HG03045 (cell line): ENCODE measurements at regions not wholly inside any gene's neighbourhood (a gene's known extent, or its start where the extent isn't known, plus 50 kb on each side); places are given as distances from the start of the nearest gene placed in this dataset.
"Not testable (repeated sequence)": the region's sequence is repeated elsewhere in the genome, so short reads cannot be mapped to it uniquely, and the experiment has no call there.

Source experiments
- ATAC-seq: cut with Tn5 transposase; IDR thresholded peaks from one replicate; pipeline ENCODE4 v1.9.1; 2021; ENCODE audit warnings: mild to moderate bottlenecking, moderate library complexity; ENCODE audit not compliant: unreplicated experiment

DNA sequence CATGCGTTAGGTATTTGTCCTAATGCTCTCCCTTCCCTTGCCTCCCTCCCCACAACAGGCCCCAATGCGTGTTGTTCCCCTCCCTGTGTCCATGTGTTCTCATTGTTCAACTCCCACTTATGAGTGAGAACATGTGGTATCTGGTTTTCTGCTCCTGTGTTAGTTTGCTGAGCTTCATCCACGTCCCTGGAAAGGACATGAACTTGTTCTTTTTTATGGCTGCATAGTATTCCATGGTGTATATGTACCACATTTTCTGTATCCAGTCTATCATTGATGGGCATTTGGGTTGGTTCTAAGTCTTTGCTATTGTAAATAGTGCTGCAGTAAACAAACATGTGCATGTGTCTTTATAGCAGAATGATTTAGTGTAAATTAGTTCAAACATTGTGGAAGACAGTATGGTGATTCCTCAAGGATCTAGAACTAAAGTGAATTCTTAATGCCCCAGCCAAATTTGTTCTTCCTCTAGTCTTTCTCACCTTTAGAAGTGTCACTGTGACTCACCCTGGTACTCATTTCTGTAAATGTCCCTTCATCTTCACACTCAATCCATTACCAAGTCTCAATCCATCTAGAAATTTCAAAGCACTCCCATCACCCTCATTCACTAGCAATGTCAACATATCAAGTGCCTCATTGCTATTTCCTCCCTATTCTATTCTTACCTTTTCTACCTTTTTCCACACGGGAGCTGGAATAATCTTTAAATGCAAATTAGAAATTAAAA, 123.9 kb downstream of the MREG start:
- not testable (repeated sequence) for ATAC-seq

DNA sequence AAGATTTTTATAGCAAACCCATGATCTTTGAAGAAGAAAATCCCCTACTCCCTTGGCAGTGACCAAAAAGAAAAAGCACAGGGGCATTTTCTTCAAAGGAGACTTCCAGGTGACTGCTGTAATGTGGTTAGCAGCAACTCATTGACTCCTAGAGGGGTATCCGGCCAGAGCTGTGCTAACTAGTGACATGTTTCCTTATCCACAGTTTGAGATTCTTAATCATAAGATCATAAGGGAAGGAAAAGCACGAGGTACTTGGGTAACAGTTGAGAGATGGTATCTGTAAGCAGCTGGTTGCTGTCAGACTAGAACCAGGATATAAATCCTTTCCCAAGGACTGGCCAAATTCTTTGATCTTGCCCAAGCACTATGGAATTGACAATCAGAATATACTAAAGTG, 124.7 kb downstream of the MREG start:
- no peak for ATAC-seq

DNA sequence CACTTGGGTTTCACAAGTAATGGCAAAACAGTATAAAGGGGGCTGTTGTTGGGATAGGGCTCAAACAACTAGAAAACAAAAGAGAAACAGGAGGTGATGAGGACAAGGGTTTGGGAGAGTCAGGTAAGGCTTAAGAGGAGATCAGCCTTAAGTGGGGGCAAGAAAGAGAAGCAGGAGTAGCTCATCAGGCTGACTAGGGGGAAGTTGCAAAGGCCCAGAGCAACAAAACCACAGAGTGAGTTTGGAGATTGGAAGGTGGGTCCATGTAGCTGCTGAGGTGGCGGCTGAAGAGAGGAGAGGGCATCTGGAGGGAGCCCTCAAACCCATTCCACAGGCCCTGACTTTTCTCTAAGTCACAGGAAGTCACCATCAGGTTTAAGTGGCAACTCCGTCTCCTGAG, 126.0 kb downstream of the MREG start:
- no peak for ATAC-seq

DNA sequence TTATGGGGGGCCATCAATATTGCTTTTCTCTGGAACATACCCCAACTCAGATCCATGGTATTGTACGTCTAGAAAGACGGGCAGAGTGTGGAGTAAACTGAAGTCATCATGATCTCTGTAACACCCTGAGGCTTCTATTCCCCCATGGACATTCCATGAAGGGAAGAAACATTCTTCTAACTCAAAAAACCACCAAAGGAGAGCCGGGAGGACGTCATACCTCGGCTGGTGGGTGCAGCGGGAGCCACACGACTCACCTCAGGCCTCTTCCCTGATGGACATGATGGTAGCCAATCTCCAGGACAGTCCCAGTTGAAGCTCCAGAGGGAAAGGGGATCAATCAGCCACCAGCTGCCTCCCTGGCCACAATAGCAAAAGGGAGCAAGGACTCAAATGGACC, 127.3 kb downstream of the MREG start:
- ATAC-seq: no peak

DNA sequence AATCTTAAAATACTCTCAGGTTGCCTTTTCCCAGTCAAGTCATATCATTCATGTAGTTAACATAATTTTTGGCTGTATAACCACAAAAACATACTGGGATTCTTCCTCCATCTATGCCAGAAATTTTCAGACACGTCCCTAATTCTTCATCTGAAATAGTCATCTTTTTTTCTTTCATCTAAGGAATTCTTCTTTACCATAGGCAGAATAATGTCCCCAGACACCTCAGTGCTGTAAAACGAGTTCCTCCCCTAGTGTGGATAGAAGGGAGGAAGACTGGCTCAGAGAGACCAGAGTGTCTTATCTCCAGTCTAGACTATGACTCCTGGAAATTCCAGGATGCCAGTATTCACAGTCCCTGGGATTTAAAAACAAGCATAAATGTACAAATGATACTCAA, 127.8 kb downstream of the MREG start:
- no peak for ATAC-seq

DNA sequence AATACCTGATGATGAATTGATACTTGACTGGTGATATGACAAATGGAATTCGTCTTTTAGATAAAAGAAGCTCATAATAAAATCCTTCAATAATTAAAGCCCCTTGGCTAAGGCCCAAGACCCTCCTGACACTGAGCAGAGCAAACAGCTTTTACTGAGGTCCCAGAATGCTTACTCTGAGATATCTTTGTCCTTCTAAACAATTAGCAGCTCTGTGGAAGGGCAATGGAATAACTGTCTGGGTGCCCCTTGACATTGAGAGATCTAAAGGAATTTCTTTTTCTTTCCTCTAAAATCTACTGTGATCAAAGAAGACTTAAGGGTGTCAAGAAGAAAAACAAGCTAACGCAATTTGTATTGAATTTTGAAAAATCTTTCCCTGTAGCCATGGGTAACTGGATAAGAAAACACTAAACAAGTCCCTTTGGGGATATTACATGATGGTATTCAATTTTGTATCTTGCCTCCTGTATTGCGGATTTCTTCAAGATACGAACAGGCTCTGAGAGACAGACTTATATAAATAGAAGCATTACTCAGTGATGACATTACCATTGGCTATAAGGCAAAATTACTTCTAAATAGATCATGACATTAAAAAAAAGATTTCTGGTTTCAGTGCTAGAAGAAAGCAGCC, 128.8 kb downstream of the MREG start:
- no peak for ATAC-seq

DNA sequence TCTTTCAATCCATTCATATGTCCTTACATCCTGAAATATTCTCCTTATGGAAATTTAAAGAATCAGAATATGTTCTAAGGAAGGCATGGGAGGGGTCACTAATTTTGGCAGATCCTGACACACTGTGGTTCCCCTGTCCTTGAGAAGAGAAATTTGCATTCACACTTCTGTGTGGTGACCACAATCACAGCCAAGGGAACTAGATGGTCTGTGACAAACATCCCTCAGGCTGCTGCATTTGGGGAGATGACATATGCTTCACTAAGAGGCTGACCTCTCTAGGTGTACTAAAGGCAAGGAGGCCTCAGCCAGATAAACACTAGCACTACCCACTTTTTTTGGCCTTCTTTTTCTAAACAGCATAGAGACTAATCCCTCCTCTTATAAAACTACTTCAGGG, 129.6 kb downstream of the MREG start:
- ATAC-seq: peak; percentile 55

DNA sequence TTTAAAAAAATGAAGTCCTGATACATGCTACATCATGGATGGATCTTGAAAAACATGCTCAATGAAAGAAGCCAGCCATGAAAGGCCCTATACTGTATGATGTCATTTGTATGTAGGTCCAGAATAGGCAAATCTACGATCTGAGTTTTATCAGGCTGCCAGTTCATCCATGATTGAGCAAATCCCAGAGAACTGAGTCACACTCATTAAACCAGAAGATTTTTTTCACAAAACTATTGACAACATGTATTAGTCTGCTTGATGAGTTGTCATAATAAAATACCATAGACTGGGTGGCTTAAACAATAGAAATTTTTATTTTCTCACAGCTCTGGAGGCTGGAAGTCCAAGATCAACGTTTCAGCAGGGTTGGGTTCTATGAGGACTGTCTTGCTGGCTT, 130.7 kb downstream of the MREG start:
- no peak for ATAC-seq

DNA sequence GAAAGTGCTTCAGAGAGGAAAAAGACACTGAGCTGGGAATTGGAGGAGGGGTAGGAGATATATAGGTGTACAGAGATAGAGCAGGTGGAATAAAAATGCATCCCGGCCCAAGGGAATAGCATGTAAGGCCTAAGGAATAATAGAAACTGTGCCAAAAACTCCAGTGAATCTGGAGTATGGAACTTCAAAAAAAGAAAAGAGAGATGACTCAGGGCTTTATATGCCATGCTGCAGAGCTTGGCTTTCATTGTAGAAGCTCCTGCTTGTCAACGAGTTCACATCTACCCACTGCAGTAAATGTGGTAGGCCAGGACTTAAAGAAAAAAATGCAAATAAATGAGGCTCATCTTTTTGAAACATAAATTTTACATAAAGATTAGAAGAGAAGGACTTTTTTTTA, 131.8 kb downstream of the MREG start:
- no peak for ATAC-seq

DNA sequence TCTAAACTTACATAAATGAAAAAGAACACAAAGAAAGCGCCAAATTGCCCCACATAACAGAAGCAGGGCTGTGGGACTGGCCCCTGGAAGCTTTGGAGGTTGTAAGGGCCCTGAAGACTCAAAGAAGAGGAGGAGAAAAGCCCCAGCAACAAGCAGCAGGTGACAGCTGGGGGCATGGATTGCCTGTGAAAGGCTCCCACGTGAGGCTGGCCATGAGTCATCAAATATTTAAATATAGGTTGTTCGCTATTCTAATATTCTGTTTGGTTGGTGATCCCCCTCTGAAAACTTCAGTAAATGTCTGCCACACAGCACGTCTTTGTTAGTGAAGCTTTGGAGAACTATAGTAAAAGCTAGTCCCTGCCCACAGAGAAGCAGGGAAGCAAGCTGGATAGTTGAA, 132.4 kb downstream of the MREG start:
- ATAC-seq: peak; percentile 82

DNA sequence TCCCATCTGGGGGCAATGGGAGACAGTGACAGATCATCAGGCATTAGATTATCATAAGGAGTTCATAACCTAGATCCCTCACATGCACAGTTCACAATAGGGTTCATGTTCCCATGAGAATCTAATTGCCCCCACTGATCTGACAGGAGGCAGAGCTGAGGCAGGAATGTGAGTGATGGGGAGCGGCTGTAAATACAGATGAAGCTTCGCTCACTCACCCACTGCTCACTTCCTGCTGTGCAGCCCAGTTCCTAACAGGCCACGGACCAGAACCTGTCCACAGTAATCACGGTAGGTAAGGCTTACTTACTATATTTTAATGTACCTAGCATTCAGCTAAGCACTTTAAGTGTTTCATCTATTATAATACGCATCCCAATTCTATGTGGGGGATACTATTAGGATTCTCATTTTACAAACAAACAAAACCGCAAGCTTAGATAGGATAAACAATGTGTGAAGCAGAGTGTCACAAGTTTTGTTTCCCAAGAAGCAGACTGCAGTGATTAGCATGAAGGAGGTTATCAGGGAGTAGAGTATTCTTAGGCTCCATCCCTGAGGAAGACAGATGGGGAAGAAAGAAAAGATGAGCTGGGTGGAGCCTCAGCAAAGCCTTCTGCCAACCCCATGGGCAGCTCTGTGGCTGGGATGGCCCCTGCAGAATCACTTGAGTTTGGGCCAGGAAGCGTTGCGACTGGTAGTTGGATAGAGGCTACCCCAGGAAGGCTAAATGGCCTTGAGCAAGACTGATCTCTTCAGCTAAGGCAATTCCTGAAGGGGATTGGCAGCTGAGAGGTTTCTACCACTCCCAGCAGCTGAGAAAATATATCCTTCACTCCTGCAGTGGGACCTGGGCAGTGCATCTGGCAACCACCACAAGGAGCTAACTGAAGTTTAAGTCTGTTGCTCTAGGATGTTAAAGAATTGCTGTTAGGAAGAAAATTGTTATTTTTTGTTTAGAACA, 133.1 kb downstream of the MREG start:
- no peak for ATAC-seq

DNA sequence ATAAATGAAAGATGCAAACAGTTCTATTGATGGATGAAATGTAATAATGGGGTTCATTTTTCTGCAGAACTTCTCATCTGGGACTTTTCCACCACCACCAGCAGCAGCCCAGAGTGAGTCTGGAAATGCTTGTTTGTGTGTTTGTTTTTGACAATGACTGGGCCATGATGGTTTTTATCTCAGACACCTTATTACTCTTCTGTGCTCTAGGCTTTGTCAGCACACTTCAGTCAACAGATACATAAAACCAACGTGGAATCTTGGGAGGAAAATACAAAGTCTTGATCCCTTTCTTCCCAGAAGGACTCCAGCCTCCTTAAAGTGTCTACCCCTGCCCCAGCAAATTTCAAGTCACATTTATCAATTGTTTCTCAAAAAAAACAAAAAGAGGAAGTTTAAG, 134.0 kb downstream of the MREG start:
- ATAC-seq: no peak

DNA sequence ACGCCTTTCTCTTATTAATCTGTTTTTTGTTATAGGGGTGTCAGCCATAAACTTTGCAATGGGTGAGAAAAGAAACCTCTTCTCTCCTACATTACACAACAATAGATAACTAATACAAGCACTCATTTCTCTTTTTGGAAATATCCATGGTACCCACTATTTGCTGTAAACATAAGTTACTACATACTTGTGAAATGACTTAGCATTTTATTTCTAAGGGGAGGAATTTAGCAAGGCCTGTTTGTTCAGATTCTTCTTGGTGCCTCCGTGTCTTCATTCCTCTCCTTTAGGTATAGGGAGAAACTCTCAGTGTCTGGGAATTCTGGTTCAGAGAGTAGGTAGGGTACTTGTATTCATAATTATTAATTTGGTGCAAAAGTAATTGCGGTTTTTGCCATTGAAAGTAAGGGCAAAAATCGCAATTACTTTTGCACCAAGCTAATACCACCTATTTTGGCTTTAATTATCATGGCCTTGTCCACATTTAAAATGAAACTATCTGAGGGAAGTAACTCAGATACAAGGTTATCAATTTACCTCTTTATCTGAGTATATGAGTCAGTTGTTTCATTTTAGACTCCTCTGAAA, 134.8 kb downstream of the MREG start:
- no peak for ATAC-seq

DNA sequence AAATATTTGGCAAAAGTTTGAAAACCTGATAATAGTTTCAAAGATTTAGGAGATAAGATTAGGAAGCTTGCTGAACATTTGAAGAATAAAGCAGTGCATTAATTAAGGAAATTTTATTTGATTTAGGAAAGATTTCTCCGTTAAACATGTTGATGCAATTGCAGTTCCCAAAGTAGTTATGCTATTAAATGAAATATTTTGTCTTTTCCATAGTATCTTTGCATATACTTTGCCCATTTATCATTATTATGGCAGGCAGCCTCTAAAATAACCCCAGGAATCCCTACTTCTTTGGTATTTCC, 136.5 kb downstream of the MREG start:
- no peak for ATAC-seq

DNA sequence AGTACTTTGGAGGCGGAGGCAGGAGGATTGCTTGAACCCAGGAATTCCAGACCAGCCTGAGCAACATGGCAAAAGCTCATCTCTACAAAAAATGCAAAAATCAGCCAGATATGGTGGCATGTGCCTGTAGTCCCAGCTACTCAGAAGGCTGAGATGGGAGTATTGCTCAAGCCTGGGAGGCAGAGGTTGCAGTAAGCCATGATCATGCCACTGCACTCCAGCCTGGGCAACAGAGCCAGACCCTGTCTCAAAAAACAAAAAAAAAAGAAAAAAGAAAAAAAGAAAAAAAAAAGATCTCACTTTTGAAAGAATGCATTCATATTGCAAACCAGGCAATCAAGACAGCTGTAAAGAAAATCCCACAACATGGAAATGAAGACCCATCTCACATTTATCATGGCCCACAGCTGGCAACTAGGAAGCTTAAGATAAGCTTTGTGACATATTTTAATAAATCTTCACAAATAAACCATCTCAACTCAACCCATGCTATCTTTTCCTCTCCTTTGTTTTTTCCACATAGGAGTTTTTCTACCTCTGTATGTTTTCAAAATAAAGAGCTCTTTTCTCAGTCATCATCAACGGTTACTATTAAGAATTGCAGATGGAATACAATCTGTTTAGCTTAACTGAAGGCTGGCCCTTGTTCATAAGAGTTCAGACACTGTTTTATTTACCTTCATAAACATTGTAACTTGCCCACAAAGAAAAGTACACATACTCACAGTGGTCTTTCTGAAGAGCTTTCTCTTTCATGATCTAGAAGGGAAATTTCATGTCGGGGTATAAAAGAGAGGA, 137.0 kb downstream of the MREG start:
- ATAC-seq: no peak

DNA sequence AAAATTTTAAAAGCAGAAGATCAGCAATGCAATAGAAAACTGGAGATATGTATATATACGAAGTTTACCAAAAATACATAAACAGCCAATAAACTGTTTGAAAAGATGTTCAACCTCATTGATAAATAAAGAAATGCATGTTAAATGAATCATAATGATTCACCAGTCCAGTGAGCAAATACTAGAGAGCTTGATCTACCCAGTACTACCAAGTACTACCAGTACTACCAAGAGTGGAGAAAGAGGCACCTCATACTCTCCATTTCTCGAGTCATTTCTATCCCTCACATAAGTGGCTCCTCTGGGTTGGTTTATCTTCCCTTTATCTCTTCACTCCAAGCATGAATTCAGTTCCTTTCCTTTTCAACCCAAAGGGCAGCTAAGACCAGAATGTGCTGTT, 138.9 kb downstream of the MREG start:
- ATAC-seq: no peak

DNA sequence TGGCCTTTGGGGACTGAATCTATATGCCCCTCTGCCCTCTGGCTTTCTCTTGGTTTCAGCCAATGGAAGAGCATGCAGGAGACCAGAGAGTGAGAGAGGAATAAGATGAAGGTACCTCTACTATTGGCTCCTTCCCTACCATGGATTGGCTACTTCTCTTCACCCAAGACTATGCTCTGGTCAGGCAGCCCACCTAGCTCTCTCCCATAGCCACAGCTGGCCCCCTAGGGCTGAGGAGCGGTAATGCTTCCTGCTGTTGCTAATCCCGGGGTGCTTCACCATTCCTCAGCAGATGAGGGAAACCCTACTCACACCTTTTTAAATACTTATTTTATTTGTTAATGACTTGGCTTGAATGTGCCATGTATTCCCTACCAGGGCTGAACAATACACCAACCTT, 142.4 kb downstream of the MREG start:
- ATAC-seq: no peak

DNA sequence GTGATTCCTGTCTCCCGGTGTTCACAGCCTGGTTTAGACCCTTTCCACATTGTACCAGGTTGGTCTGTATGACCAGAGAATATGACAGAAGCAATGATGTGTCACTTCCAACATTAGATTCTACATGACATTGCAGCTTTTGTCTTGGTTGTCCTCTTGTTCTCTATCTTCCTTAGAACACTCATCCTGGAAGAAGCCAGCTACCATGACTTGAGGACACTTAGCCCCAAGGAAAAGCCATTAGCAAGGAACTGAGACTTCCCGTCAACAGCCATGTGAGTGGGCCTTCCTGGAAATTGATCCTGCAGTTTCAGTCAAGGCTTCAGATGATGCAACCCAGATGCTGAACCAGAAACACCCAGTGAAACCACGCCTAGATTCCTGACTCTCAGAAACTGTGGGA, 143.3 kb downstream of the MREG start:
- ATAC-seq: no peak

DNA sequence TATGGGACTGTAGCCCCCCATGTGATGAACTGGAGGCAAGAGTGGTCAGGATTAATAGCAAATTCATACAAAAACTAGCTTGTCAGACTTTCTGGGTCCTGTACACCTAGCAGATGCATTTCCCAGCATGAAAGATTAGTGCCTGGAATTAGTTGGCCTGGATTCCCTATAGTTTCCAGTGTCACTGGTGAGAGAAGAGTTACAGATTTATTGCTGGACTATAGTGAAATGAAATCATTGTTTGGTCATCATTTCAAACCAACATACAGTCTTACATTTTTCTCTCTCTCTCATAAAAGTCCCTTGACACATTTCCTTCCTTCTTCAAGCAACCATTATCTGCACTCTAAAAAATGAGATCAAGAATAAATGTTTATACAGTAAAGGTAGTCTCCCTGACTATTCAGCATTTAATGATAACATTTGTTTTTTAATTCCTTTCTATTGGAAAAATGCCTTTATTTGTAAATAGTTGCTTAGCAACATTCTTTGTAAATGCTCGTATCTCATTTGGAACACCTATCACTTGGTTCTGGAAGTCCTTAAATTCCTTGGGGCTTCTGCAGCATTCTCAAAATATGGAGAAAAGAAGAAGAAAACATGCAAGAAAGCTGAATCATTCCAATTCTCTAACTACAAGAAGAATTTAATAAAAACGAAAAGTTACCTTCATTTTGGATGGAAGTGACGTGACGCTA, 144.4 kb downstream of the MREG start:
- no peak for ATAC-seq

DNA sequence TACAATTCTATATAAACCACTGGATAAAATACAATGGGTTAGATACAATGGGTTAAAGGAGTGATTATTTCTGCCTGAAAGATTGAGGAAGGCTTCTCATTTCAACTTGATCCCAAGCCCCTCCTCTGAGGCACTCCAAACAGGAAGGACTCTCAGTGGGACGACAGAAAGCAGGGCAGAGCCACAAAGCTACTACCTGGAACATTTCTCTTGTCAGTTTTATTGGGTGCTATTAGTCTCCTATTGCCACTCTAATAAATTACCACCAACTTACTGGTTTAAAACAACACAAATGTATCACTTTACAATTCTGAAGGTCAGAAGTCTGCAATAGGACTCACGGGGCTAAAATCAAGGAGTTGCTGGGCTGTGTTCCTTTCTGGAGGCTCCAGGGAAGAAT, 146.7 kb downstream of the MREG start:
- ATAC-seq: no peak
